Ovary (tissue), 7 donors: ENCODE measurements at regions not wholly inside any gene's neighbourhood (a gene's known extent, or its start where the extent isn't known, plus 50 kb on each side); places are given as distances from the start of the nearest gene placed in this dataset.

ENCODE experiments used
- DNase-seq, 5 donors: peaks; one replicate each; pipeline ENCODE4 v3.0.0-alpha.2; 2019 to 2020
- H3K27ac ChIP-seq, 2 donors: fragments of 200-600 bp; one replicate each; pipeline versions ENCODE4 v1.5.1 to v1.8.0; 2019 to 2022
- H3K27me3 ChIP-seq: fragments of 200-600 bp; one replicate; pipeline ENCODE4 v1.8.0; 2022
- H3K36me3 ChIP-seq: fragments of 200-600 bp; sonication (generic); one replicate; pipeline ENCODE4 v1.5.1; 2019
- H3K4me1 ChIP-seq: one replicate; pipeline ENCODE4 v1.8.1; 2013; ENCODE audit warnings: mild to moderate bottlenecking, moderate library complexity; ENCODE audit not compliant: insufficient read depth
- H3K4me3 ChIP-seq: fragments of 200-600 bp; sonication (generic); one replicate; pipeline ENCODE4 v1.5.1; 2017
- H3K9me3 ChIP-seq, 2 donors: fragments of 200-600 bp in 1 of 2; sonication (generic) in 1 of 2; one replicate each; pipeline versions ENCODE4 v1.5.1 to v1.8.1; 2013 to 2019; ENCODE audit warnings: mild to moderate bottlenecking in 1 of 2, moderate library complexity in 1 of 2
- EP300 ChIP-seq: sonication (generic); formaldehyde crosslinking; IDR thresholded peaks from one replicate; pipeline ENCODE4 v1.6.1; 2017; ENCODE audit warnings: antibody characterized with exemption
- POLR2A ChIP-seq: fragments of 450-650 bp; IDR thresholded peaks from one replicate; pipeline ENCODE4 v1.6.1; 2017; ENCODE audit warnings: antibody characterized with exemption, mild to moderate bottlenecking, moderate library complexity
- WGBS, 3 donors: extraction: QIAGEN DNeasy Blood & Tissue Kit in 1 of 3; methylation state at CpG; one replicate each; pipeline versions ENCODE4 v1.1.5 to v1.1.7; 2013 to 2017; 5-methylcytosine and 5-hydroxymethylcytosine counted together
- intact Hi-C, 4 donors: fragments of 100-400 bp; cut with DNase I; formaldehyde crosslinking; loops; one replicate each; pipeline versions ENCODE4 v1.11.0 to v1.15.1; 2022 to 2023
- TF ChIP-seq, protein P1 (sequence below), 3 donors: fragments of 450-650 bp in 2 of 3; fragments of 200-600 bp in 1 of 3; IDR thresholded peaks; one replicate each; pipeline versions ENCODE4 v1.5.1 to v1.8.0; 2016 to 2022; ENCODE audit warnings: antibody characterized with exemption in 3 of 3, mild to moderate bottlenecking in 1 of 3
- donor health status: DM: no; HTN: no; CAD: no; lungs with moderate emphysema.
- donor health status: DM: no; HTN: no; CAD: no.
- donor health status: Bipolar disorder and iron deficiency.
- donor health status: DM: no; HTN: no; CAD: no.
- donor health status: DM: yes; HTN: yes; CAD: no.

DNA sequence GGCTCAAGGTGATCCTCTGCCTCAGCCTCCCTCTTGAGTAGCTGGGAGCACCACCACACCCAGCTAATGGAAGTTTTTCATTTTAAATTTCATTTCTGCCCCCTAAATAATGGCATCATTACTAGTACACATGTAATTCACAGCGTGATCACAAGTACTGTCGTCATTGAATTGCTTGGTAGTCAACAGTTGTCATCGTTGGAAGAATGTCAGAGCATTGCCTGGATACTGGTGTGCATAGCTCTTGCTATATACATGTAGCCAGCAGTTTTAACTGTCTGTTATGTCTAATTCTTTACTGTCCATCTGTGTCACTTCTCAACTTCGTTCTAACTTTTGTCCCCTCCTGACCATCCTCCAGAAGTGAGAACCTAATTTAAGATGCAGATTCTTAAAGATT lies 62.1 kb downstream of the CRPPA start:
- no peak for DNase-seq
- intact Hi-C loops, result no loop called here
- TF ChIP-seq POLR2A (no peak), EP300 (no peak)
- TF ChIP-seq, protein P1, sequence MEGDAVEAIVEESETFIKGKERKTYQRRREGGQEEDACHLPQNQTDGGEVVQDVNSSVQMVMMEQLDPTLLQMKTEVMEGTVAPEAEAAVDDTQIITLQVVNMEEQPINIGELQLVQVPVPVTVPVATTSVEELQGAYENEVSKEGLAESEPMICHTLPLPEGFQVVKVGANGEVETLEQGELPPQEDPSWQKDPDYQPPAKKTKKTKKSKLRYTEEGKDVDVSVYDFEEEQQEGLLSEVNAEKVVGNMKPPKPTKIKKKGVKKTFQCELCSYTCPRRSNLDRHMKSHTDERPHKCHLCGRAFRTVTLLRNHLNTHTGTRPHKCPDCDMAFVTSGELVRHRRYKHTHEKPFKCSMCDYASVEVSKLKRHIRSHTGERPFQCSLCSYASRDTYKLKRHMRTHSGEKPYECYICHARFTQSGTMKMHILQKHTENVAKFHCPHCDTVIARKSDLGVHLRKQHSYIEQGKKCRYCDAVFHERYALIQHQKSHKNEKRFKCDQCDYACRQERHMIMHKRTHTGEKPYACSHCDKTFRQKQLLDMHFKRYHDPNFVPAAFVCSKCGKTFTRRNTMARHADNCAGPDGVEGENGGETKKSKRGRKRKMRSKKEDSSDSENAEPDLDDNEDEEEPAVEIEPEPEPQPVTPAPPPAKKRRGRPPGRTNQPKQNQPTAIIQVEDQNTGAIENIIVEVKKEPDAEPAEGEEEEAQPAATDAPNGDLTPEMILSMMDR (IDR thresholded peaks at IDR 0.05), result no peak
- H3K27ac ChIP-seq, result no peak overlapping the region
- H3K36me3 ChIP-seq, result no peaks in the 10 kb centered on the region
- no peaks in the 10 kb centered on the region for H3K4me1 ChIP-seq
- H3K27me3 ChIP-seq, result no peaks in the 10 kb centered on the region
- 70 to 77% (median 76%) methylated on average over 4 of the region's 4 CpGs for WGBS, 3 donors
- H3K9me3 ChIP-seq, result no peaks in the 10 kb centered on the region
- H3K4me3 ChIP-seq, result no peak overlapping the region

DNA sequence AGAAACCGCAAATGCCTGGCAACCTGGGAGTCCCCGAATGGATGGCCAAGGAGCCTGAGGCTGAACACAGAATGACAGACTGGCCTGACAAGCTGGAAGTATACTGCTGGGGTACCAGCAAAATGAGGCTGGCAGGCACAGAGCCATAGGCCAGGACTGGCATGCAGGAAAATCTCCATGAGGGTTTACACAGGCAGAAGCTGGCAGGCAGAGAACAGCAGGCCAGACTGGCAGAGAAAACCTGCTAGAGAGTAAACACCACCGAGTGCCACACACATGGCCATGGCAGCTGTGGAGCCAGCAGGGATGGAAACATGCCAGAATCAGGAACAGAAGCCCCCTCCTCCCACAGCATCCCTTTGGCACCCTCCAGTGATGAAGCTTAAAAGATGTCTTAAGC lies 63.4 kb downstream of the CRPPA start:
- no peaks in the 10 kb centered on the region for H3K36me3 ChIP-seq
- H3K9me3 ChIP-seq, result no peaks in the 10 kb centered on the region
- intact Hi-C loops, result no loop called here
- no peak for DNase-seq
- no peaks in the 10 kb centered on the region for H3K4me1 ChIP-seq
- no peak overlapping the region for H3K27ac ChIP-seq
- 73 to 92% (median 86%) methylated on average over 3 of the region's 3 CpGs for WGBS, 3 donors
- H3K4me3 ChIP-seq, result no peak overlapping the region
- H3K27me3 ChIP-seq, result no peaks in the 10 kb centered on the region
- no peak for TF ChIP-seq POLR2A
- TF ChIP-seq, protein P1 (IDR thresholded peaks at IDR 0.05), result no peak

DNA sequence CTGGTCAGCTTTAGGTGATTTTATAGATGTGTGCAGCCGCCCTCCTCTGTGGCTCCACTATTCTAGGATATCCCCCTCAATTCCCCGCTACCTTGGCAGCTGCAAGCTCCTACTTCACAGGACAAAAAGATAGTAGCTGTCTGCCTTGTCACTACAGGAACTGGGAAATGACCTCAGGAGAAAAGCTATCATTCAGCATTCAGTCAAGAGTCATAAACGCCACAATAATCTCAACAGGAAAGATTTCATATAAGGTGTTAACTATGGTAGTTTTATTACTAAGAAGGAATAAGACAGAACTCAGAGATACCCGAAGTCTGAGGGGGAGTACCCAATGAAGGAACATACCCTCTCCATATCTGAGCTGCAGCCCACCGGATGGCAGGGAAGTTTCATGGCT lies 63.9 kb downstream of the CRPPA start:
- WGBS, 3 donors, result 88 to 93% (median 89%) methylated on average over 5 of the region's 5 CpGs
- Histone ChIP-seq H3K27ac (no peak overlapping the region), H3K9me3 (no peaks in the 10 kb centered on the region), H3K4me3 (no peak overlapping the region), H3K27me3 (no peaks in the 10 kb centered on the region), H3K4me1 (no peaks in the 10 kb centered on the region), H3K36me3 (no peaks in the 10 kb centered on the region)
- DNase-seq, result no peak
- no peak for TF ChIP-seq EP300
- TF ChIP-seq, protein P1 (IDR thresholded peaks at IDR 0.05), result no peak
- no peak for TF ChIP-seq POLR2A
- intact Hi-C loops, result no loop called here

DNA sequence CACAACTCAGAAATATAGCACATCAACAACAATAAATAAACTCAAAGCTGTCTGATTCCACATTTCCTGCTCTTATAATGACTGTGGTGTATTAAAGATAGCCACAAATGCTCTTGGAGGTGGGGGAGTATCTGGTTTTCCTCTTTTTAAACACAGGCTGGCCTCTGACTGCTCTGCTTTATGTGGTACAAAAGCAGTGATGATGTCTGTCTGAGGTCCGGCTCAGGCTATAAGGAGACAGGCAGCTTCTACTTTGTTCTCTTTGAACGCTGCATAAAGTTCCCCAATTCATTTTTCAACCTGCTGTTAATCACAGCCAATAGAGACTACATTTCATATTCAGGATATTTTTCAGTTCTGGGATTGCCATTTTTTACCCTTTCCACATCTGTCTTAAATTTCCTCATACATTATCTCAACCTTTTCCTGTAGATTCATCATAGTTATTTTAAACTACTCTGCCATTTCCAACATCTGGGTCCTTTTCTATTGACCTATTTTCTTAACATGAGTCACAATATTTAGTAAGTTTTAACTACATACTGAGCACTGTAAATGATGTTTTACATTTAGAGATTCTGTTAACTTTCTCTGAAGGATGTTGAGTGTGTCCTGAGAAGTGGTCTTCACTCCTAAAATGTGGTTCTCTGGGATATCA lies 64.9 kb downstream of the CRPPA start:
- no peak overlapping the region for H3K4me3 ChIP-seq
- intact Hi-C loops, result no loop called here
- H3K4me1 ChIP-seq, result no peaks in the 10 kb centered on the region
- H3K9me3 ChIP-seq, result no peaks in the 10 kb centered on the region
- no peak overlapping the region for H3K27ac ChIP-seq
- no peak for DNase-seq
- TF ChIP-seq EP300 (no peak), POLR2A (no peak)
- TF ChIP-seq, protein P1 (IDR thresholded peaks at IDR 0.05), result no peak
- 8 to 15% (median 13%) methylated on average over 2 of the region's 2 CpGs for WGBS, 3 donors
- no peaks in the 10 kb centered on the region for H3K36me3 ChIP-seq
- no peaks in the 10 kb centered on the region for H3K27me3 ChIP-seq
